Loucy (cell line): ENCODE measurements at regions not wholly inside any gene's neighbourhood (a gene's known extent, or its start where the extent isn't known, plus 50 kb on each side); places are given as distances from the start of the nearest gene placed in this dataset.

Source experiments
- H2AFZ ChIP-seq: fragments of 200-600 bp; sonication (generic); 2 replicates; pipeline ENCODE4 v1.6.0; 2016; ENCODE audit warnings: antibody characterized with exemption, mild to moderate bottlenecking, low read length, moderate library complexity
- H3F3A ChIP-seq: fragments of 200-600 bp; 2 replicates; pipeline ENCODE4 v1.6.0; 2016; ENCODE audit warnings: antibody characterized with exemption, low read depth, mild to moderate bottlenecking
- H3K27me3 ChIP-seq: fragments of 200-600 bp; sonication (generic); 2 replicates; pipeline ENCODE4 v1.6.1; 2014; ENCODE audit warnings: low read length, mild to moderate bottlenecking; ENCODE audit not compliant: insufficient read depth, poor library complexity, severe bottlenecking
- H3K36me3 ChIP-seq: fragments of 200-600 bp; sonication (generic); 2 replicates; pipeline ENCODE4 v1.6.1; 2016; ENCODE audit warnings: low read length; ENCODE audit not compliant: insufficient read depth
- H3K4me1 ChIP-seq: fragments of 200-600 bp; sonication (generic); 2 replicates; pipeline ENCODE4 v1.5.1; 2014; ENCODE audit warnings: low read length, mild to moderate bottlenecking; ENCODE audit not compliant: insufficient read depth, poor library complexity, severe bottlenecking
- H3K4me2 ChIP-seq: fragments of 200-600 bp; sonication (generic); 2 replicates; pipeline ENCODE4 v1.6.0; 2014; ENCODE audit warnings: antibody characterized with exemption, low read length, low read depth, mild to moderate bottlenecking; ENCODE audit not compliant: poor library complexity, severe bottlenecking
- H3K4me3 ChIP-seq: fragments of 200-600 bp; sonication (generic); 2 replicates; pipeline ENCODE4 v1.5.1; 2014; ENCODE audit warnings: low read length, mild to moderate bottlenecking, mixed read lengths; ENCODE audit not compliant: poor library complexity, severe bottlenecking
- H3K79me2 ChIP-seq: fragments of 200-600 bp; sonication (generic); 2 replicates; pipeline ENCODE4 v1.6.1; 2014; ENCODE audit warnings: low read length; ENCODE audit not compliant: insufficient read depth
- H3K9ac ChIP-seq: fragments of 200-600 bp; sonication (generic); 2 replicates; pipeline ENCODE4 v1.6.0; 2014; ENCODE audit warnings: mild to moderate bottlenecking, low read depth, low read length, moderate library complexity; ENCODE audit not compliant: poor library complexity, severe bottlenecking
- H3K9me2 ChIP-seq: fragments of 200-600 bp; sonication (generic); replicated peaks from 2 replicates; pipeline ENCODE4 v1.6.1; 2016; ENCODE audit warnings: low read depth, low read length, mixed read lengths
- H3K9me3 ChIP-seq: fragments of 200-600 bp; sonication (generic); 2 replicates; pipeline ENCODE4 v1.6.1; 2014; ENCODE audit warnings: mild to moderate bottlenecking, antibody characterized with exemption, low read length, low read depth; ENCODE audit not compliant: insufficient read depth
- H4K20me1 ChIP-seq: fragments of 200-600 bp; sonication (generic); 2 replicates; pipeline ENCODE4 v1.6.0; 2014; ENCODE audit warnings: antibody characterized with exemption, low read length, mild to moderate bottlenecking; ENCODE audit not compliant: insufficient read depth, poor library complexity, severe bottlenecking
- CTCF ChIP-seq: fragments of 200-600 bp; sonication (generic); conservative IDR thresholded peaks from 2 replicates; pipeline ENCODE4 v1.5.1; 2014; ENCODE audit warnings: mild to moderate bottlenecking, antibody characterized with exemption, low read length
- EZH2phosphoT487 ChIP-seq: fragments of 200-600 bp; IDR thresholded peaks from 2 replicates; pipeline ENCODE4 v1.6.1; 2018; ENCODE audit warnings: antibody characterized with exemption, mild to moderate bottlenecking, moderate library complexity, borderline replicate concordance

GRCh38 chr5:12246036-12246435 is 341.8 kb upstream of the CTNND2 start:
- Histone ChIP-seq H3K36me3 (no peaks in the 10 kb centered on the region), H3K9me3 (no peaks in the 10 kb centered on the region), H3K79me2 (no peaks in the 10 kb centered on the region), H3K4me2 (no peak overlapping the region), H4K20me1 (no peaks in the 10 kb centered on the region), H3K27me3 (no peaks in the 10 kb centered on the region), H3K4me3 (no peak overlapping the region), H3F3A (no peaks in the 10 kb centered on the region), H3K9ac (no peak overlapping the region), H3K9me2 (no peaks in the 10 kb centered on the region), H2AFZ (no peak overlapping the region), H3K4me1 (no peaks in the 10 kb centered on the region)
- TF ChIP-seq CTCF, result no peak
- no peak for TF ChIP-seq EZH2phosphoT487

- H3K9ac ChIP-seq, result no peak overlapping the region
- H3K9me2 ChIP-seq, result no peaks in the 10 kb centered on the region
- H3K79me2 ChIP-seq, result no peaks in the 10 kb centered on the region
- H3F3A ChIP-seq, result no peaks in the 10 kb centered on the region
- no peaks in the 10 kb centered on the region for H3K9me3 ChIP-seq
- H4K20me1 ChIP-seq, result no peaks in the 10 kb centered on the region
- H3K27me3 ChIP-seq, result no peaks in the 10 kb centered on the region
- no peak overlapping the region for H3K4me2 ChIP-seq
- TF ChIP-seq CTCF, result no peak
- TF ChIP-seq EZH2phosphoT487, result no peak
- no peak overlapping the region for H2AFZ ChIP-seq
- H3K4me1 ChIP-seq, result no peaks in the 10 kb centered on the region
- H3K4me3 ChIP-seq, result no peak overlapping the region
- H3K36me3 ChIP-seq, result no peaks in the 10 kb centered on the region
Measured at GRCh38 chr5:12245429-12245828, 341.2 kb upstream of the CTNND2 start.

- Histone ChIP-seq H3K4me3 (no peak overlapping the region), H3K27me3 (no peaks in the 10 kb centered on the region), H2AFZ (no peak overlapping the region), H3K36me3 (no peaks in the 10 kb centered on the region), H3K4me2 (no peak overlapping the region), H3K9me2 (no peaks in the 10 kb centered on the region), H4K20me1 (no peaks in the 10 kb centered on the region), H3K9me3 (no peaks in the 10 kb centered on the region), H3F3A (no peaks in the 10 kb centered on the region), H3K79me2 (no peaks in the 10 kb centered on the region), H3K9ac (no peak overlapping the region), H3K4me1 (no peaks in the 10 kb centered on the region)
- TF ChIP-seq CTCF (no peak), EZH2phosphoT487 (no peak)
Measured at GRCh38 chr5:12242950-12243888, 339.0 kb upstream of the CTNND2 start.
